PC-9 (cell line): ENCODE measurements at regions not wholly inside any gene's neighbourhood (a gene's known extent, or its start where the extent isn't known, plus 50 kb on each side); places are given as distances from the start of the nearest gene placed in this dataset.

ENCODE experiments used
- BruUV-seq: library from RNA; stranded (reverse); fragments of 400-500 nt; replicated peaks from 2 replicates; lab custom pipeline; 2021; lab: Mats Ljungman, UMichigan
- CTCF ChIA-PET: fragments of 300-600 bp; sonication (Branson Sonifier 250); formaldehyde crosslinking; loops from one replicate; lab custom pipeline; 2022; ENCODE audit warnings: antibody characterized with exemption; lab: Charles Lee
- POLR2A ChIA-PET: fragments of 300-600 bp; sonication (Branson Sonifier 250); formaldehyde crosslinking; loops from one replicate; lab custom pipeline; 2022; ENCODE audit warnings: antibody characterized with exemption; ENCODE audit not compliant: unreplicated experiment; lab: Charles Lee
- DNase-seq, 2 experiments: peaks; one replicate each; pipeline versions ENCODE4 v3.0.0 to v3.0.0-alpha.2; 2015 to 2022; ENCODE audit warnings: mixed read lengths in 1 of 2
- H2AFZ ChIP-seq: fragments of 200-600 bp; sonication (generic); 2 replicates; pipeline ENCODE4 v1.8.1; 2017; ENCODE audit warnings: antibody characterized with exemption
- H3F3A ChIP-seq: fragments of 200-600 bp; sonication (generic); 2 replicates; pipeline ENCODE4 v1.8.1; 2017; ENCODE audit warnings: antibody characterized with exemption, mild to moderate bottlenecking, low read depth; ENCODE audit not compliant: insufficient read depth
- H3K27ac ChIP-seq: fragments of 200-600 bp; sonication (generic); 2 replicates; pipeline ENCODE4 v1.6.1; 2016; ENCODE audit warnings: mixed run types
- H3K27me3 ChIP-seq: fragments of 200-600 bp; sonication (generic); 2 replicates; pipeline ENCODE4 v1.6.1; 2016; ENCODE audit warnings: low read depth, mixed run types; ENCODE audit not compliant: insufficient read depth
- H3K36me3 ChIP-seq: fragments of 200-600 bp; sonication (generic); 2 replicates; pipeline ENCODE4 v1.6.1; 2016; ENCODE audit warnings: low read depth, mixed run types
- H3K4me1 ChIP-seq: fragments of 200-600 bp; sonication (generic); replicated peaks from 2 replicates; pipeline ENCODE4 v1.6.1; 2016; ENCODE audit warnings: mixed run types; ENCODE audit not compliant: insufficient read depth
- H3K4me2 ChIP-seq: fragments of 200-600 bp; sonication (generic); 2 replicates; pipeline ENCODE4 v1.6.1; 2017; ENCODE audit warnings: mixed run types
- H3K4me3 ChIP-seq: fragments of 200-600 bp; sonication (generic); 2 replicates; pipeline ENCODE4 v1.6.1; 2016; ENCODE audit warnings: mixed run types
- H3K79me2 ChIP-seq: fragments of 200-600 bp; sonication (generic); 2 replicates; pipeline ENCODE4 v1.6.1; 2017; ENCODE audit warnings: low read depth, mixed run types
- H3K9me2 ChIP-seq: fragments of 200-600 bp; sonication (generic); 2 replicates; pipeline ENCODE4 v1.8.1; 2017; ENCODE audit warnings: mild to moderate bottlenecking; ENCODE audit not compliant: insufficient read depth
- H3K9me3 ChIP-seq: fragments of 200-600 bp; sonication (generic); 2 replicates; pipeline ENCODE4 v1.8.1; 2016; ENCODE audit warnings: low read depth; ENCODE audit not compliant: insufficient read depth
- H4K20me1 ChIP-seq: fragments of 200-600 bp; sonication (generic); 2 replicates; pipeline ENCODE4 v1.8.1; 2017; ENCODE audit not compliant: insufficient read depth
- CTCF ChIP-seq: fragments of 200-600 bp; sonication (generic); conservative IDR thresholded peaks from 2 replicates; pipeline ENCODE4 v1.6.1; 2017; ENCODE audit warnings: mixed run types, antibody characterized with exemption, mild to moderate bottlenecking, moderate library complexity
- EZH2 ChIP-seq: fragments of 200-600 bp; sonication (generic); IDR thresholded peaks from 2 replicates; pipeline ENCODE4 v1.8.0; 2017; ENCODE audit warnings: antibody characterized with exemption, low read depth
- intact Hi-C: fragments of 100-400 bp; cut with micrococcal nuclease; formaldehyde crosslinking; loops from one replicate; pipeline ENCODE4 v1.10.0; 2022; ENCODE audit not compliant: unreplicated experiment

- Histone ChIP-seq H2AFZ (no peak overlapping the region), H3K4me1 (peaks cover 17% of the 10 kb centered on the region), H3K9me3 (peaks cover 31% of the 10 kb centered on the region), H3K9me2 (no peaks in the 10 kb centered on the region), H3K4me3 (no peak overlapping the region), H3K4me2 (no peak overlapping the region), H3K27ac (no peak overlapping the region), H3K79me2 (no peaks in the 10 kb centered on the region), H3F3A (peaks cover 18% of the 10 kb centered on the region; the same call in 1 of the 2 replicates), H4K20me1 (no peaks in the 10 kb centered on the region), H3K27me3 (no peaks in the 10 kb centered on the region), H3K36me3 (0 out of 2 replicates have a peak, but pooled peaks cover 9% of the 10 kb centered on the region)
- no peak for DNase-seq
- CTCF ChIA-PET = no interaction called here
- no peak for TF ChIP-seq EZH2
- no peak for TF ChIP-seq CTCF
- intact Hi-C loops = no loop called here
- BruUV-seq = no TSS peak
- POLR2A ChIA-PET = no interaction called here
These were observed 80.8 kb upstream of the FAM20C start for GRCh38 chr7:111591-111990.

- H3K9me3 ChIP-seq = peaks cover 31% of the 10 kb centered on the region
- TF ChIP-seq CTCF (no peak), EZH2 (no peak)
- H3K4me2 ChIP-seq = no peak overlapping the region
- no peaks in the 10 kb centered on the region for H3K9me2 ChIP-seq
- H3K36me3 ChIP-seq = 0 out of 2 replicates have a peak, but pooled peaks cover 9% of the 10 kb centered on the region
- no peaks in the 10 kb centered on the region for H3K27me3 ChIP-seq
- intact Hi-C loops = no loop called here
- H3K4me3 ChIP-seq = no peak overlapping the region
- H3K79me2 ChIP-seq = no peaks in the 10 kb centered on the region
- ChIA-PET CTCF (no interaction called here), POLR2A (no interaction called here)
- H2AFZ ChIP-seq = no peak overlapping the region
- H4K20me1 ChIP-seq = no peaks in the 10 kb centered on the region
- no TSS peak for BruUV-seq
- H3K4me1 ChIP-seq = peaks cover 17% of the 10 kb centered on the region
- H3K27ac ChIP-seq = no peak overlapping the region
- DNase-seq = no peak
- peaks cover 17% of the 10 kb centered on the region; the same call in 1 of the 2 replicates for H3F3A ChIP-seq
These were observed 79.5 kb upstream of the FAM20C start for GRCh38 chr7:112881-113280.

- Histone ChIP-seq H4K20me1 (no peaks in the 10 kb centered on the region), H3K9me3 (peaks cover 31% of the 10 kb centered on the region), H3K4me1 (peaks cover 17% of the 10 kb centered on the region), H3K79me2 (no peaks in the 10 kb centered on the region), H3F3A (peaks cover 13% of the 10 kb centered on the region; the same call in 1 of the 2 replicates), H3K27ac (peak overlapping the region; percentile 35; the same call in 1 of the 2 replicates), H3K4me3 (no peak overlapping the region), H3K36me3 (0 out of 2 replicates have a peak, but pooled peaks cover 9% of the 10 kb centered on the region), H3K9me2 (no peaks in the 10 kb centered on the region), H3K4me2 (peak overlapping the region; percentile 54), H2AFZ (no peak overlapping the region), H3K27me3 (no peaks in the 10 kb centered on the region)
- intact Hi-C loops = no loop called here
- BruUV-seq = no TSS peak
- CTCF ChIA-PET = no interaction called here
- TF ChIP-seq CTCF = no peak
- TF ChIP-seq EZH2 = no peak
- POLR2A ChIA-PET = no interaction called here
- DNase-seq = peak in 1 of 2 experiments; percentile 56
These were observed 77.0 kb upstream of the FAM20C start for GRCh38 chr7:115274-115911.
